Astrocyte of the cerebellum (primary cell): ENCODE measurements at regions not wholly inside any gene's neighbourhood (a gene's known extent, or its start where the extent isn't known, plus 50 kb on each side); places are given as distances from the start of the nearest gene placed in this dataset.

Experiments
- DNase-seq: peaks from one replicate; pipeline ENCODE4 v3.0.0-alpha.2; 2011; ENCODE audit warnings: low read depth
- H3K4me3 ChIP-seq: 2 replicates; pipeline ENCODE4 v1.5.1; 2011; ENCODE audit warnings: mild to moderate bottlenecking, low read depth, low read length, moderate library complexity
- in situ Hi-C: cut with HindIII; loops from 2 replicates; pipeline ENCODE4 v1.10.0; 2017; ENCODE audit warnings: low sequenced_read_pairs
- TF ChIP-seq, protein P1 (sequence below): IDR thresholded peaks from 2 replicates; pipeline ENCODE4 v1.5.1; 2012; ENCODE audit warnings: low read length, low read depth, moderate library complexity, mild to moderate bottlenecking; ENCODE audit errors: missing control alignments

DNA sequence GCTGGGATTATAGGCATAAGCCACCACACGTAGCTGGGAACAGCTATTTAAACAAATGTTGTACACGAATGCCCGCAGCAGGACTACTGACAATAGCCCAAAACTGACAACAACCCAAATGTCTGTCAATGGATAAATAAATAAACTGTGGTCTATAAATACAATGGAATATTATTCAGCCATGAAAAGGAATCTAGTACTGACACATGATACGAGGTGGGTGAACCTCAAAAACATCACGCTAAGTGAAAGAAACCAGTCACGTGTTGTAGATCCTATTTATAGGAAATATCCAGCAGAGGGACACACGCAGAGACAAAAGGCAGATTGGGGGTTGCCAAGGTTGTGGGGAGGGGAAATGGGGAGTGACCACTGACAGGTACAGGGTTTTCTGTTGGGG is 390.0 kb upstream of the TNRC6C start:
- no peak overlapping the region for H3K4me3 ChIP-seq
- no peak for DNase-seq
- in situ Hi-C loops, result no loop called here
- TF ChIP-seq, protein P1, sequence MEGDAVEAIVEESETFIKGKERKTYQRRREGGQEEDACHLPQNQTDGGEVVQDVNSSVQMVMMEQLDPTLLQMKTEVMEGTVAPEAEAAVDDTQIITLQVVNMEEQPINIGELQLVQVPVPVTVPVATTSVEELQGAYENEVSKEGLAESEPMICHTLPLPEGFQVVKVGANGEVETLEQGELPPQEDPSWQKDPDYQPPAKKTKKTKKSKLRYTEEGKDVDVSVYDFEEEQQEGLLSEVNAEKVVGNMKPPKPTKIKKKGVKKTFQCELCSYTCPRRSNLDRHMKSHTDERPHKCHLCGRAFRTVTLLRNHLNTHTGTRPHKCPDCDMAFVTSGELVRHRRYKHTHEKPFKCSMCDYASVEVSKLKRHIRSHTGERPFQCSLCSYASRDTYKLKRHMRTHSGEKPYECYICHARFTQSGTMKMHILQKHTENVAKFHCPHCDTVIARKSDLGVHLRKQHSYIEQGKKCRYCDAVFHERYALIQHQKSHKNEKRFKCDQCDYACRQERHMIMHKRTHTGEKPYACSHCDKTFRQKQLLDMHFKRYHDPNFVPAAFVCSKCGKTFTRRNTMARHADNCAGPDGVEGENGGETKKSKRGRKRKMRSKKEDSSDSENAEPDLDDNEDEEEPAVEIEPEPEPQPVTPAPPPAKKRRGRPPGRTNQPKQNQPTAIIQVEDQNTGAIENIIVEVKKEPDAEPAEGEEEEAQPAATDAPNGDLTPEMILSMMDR, result no peak

DNA sequence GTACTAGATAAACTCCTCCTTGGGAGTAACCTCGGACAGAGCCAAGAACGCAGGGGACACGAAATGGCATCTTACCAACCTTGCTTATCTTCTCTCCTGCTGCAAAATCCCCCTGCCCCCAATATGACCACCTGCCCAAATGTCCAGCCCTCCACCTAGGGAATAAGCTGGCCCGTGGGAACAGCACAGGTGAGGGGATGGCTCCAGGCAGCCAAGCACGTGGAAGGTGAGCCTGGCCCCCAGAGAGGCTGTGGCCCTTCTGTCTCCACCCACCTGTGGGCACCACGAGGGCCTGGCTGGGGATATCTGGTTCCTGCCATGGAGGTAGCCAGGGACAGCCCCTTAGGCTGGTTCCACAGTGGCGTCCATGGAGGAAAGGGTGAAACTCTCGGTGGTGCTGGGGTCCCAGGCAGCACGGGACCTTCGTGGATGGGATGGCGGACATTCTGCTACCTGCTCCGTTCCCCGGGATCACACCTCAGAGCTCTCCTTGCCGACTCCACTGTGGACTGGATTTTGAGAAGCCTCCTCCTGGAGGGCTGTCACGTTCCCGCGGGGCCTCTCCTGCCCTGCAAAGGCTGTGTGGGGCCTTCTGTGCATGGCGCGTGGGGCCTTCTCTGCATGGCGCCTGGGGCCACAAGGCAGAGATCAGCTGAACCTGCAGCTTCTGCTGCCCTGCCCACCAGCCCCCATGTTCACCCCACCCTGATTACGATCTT is 388.5 kb upstream of the TNRC6C start:
- in situ Hi-C loops, result no loop called here
- TF ChIP-seq, protein P1, result no peak
- no peak for DNase-seq
- H3K4me3 ChIP-seq, result no peak overlapping the region

DNA sequence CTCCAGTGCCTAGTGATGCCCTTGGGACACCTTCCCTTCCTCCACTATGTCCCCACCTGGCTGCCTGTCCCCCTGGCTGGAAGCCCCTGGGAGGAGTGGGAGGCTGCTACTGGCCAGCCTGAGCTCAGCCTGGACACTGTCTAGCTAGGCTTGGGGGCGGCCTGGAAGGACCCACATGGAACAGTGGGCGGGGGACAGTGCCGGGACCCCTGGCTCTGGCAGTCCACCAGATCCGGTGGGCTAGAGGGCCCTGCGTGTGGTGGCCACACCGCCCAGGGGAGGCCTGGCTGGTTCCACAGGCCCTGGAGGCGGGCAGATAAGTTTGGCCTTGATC is 388.0 kb upstream of the TNRC6C start:
- in situ Hi-C loops, result no loop called here
- TF ChIP-seq, protein P1, result no peak
- DNase-seq, result no peak

DNA sequence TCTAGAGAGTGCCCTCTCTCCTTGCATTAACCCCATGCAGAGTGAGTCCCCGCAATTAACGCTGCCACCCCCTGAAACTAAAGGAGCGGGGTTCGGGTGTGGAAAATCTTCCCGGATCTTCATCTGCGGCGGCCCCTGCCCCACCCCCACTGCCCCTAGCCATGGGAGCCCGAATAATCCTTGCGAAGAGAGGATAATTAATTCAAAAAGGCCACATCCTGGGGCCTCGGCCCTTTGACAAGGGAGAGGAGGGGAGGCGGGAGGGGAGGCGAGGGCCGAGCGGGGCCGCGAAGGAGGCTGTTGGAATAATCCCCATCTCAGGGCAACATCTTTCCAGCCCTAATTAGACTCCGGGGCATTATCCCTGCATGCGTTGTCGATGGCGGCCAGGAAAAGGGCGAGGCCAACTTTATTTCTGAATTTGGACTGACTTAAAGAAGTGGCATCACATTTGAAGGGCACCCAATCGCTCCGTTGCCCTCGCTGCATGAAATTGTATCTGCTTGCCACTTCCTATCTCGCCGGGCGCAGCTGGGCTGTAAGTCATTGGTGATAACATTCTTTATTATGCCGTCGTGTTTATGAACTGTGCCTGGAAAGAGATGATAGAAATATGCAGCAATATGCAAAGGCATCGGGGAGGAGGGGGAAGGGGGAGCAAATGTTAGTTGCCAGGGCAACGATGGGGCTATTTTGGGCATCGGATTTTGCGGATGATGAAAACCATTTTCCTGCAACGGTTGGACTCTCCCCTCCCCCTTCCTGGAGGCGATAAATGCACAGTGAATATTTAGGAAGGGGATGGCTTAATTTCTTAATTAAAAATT is 387.1 kb upstream of the TNRC6C start:
- H3K4me3 ChIP-seq, result no peak overlapping the region
- DNase-seq, result no peak
- TF ChIP-seq, protein P1, result no peak
- in situ Hi-C loops, result no loop called here

More for the DNA sequence above, 388.0 kb upstream of the TNRC6C start:
- H3K4me3 ChIP-seq, result no peak overlapping the region

DNA sequence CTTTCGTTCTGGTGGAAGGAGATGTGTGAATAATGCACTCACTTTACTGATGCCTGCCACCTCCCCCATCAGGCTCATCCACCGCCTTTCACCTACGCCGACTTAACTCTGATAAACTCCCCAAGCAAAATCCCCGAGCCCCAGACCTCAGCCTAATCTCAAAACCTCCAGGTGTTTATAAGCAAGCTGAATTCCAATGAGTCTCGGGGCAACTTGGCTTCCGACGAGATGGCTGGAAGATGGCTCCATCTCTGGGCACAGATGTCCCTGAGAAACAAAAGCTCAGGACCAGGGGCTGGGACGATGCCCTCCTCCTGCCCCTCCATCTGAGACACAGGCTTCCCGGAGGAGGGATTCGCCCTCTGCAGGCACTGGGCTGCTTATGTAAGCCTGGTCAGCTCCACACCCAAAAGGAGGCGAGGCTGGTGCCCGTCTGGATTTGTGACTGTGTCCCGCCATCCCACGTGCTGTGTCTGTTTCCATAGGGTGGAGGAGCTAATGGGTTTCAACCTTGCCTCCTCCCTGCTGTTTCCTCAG is 386.4 kb upstream of the TNRC6C start:
- TF ChIP-seq, protein P1, result no peak
- DNase-seq, result no peak
- H3K4me3 ChIP-seq, result no peak overlapping the region
- in situ Hi-C loops, result no loop called here

DNA sequence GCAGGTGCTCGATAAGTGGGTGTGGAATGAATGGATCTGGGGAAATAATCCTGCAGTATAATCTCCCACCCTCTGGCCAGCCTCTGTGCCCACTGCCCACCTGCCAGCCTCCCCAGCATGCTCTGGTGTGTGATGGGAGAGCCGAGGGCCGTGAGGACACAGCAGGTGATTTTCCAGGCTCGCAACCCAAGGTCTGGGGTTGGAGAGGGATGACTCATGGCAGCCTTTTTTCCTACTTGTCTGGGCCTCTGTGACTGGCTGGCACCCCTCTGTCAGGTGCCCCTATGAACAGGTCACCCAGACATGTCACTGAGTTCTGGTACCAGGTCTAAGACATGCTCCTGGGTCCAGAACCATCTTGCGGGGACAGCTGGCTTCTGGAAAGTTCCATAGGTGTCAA is 385.7 kb upstream of the TNRC6C start:
- in situ Hi-C loops, result no loop called here
- H3K4me3 ChIP-seq, result no peak overlapping the region
- TF ChIP-seq, protein P1, result no peak
- DNase-seq, result no peak
